GM12878 (cell line): ENCODE measurements at regions not wholly inside any gene's neighbourhood (a gene's known extent, or its start where the extent isn't known, plus 50 kb on each side); places are given as distances from the start of the nearest gene placed in this dataset.

Experiments used
- ATAC-seq: fragments of 200-7000 bp; cut with Tn5 transposase; 3 replicates; pipeline ENCODE4 v1.9.1; 2020; ENCODE audit warnings: mild to moderate bottlenecking, moderate library complexity
- BruUV-seq: library from RNA; stranded (reverse); fragments of 400-500 nt; replicated peaks from 2 replicates; lab custom pipeline; 2021; lab: Mats Ljungman, UMichigan
- CTCF ChIA-PET: fragments of 300-600 bp; sonication (Branson Sonifier 250); formaldehyde crosslinking; extraction: SDS; loops from one replicate; lab custom pipeline; 2021; ENCODE audit warnings: inconsistent platforms; lab: Yijun Ruan, JAX
- POLR2A ChIA-PET: fragments of 350-600 bp; formaldehyde crosslinking; extraction: SDS; loops from one replicate; lab custom pipeline; 2021; ENCODE audit warnings: inconsistent platforms; lab: Charles Lee
- RAD21 ChIA-PET: fragments of 300-600 bp; sonication (Branson Sonifier 250); formaldehyde crosslinking; loops from one replicate; lab custom pipeline; 2023; ENCODE audit warnings: antibody characterized with exemption; ENCODE audit not compliant: unreplicated experiment; lab: Charles Lee
- SMC1A ChIA-PET: fragments of 300-600 bp; sonication (Branson Sonifier 250); formaldehyde crosslinking; loops from one replicate; lab custom pipeline; 2023; ENCODE audit not compliant: unreplicated experiment, uncharacterized antibody; lab: Charles Lee
- DNase-seq: peaks from one replicate; pipeline ENCODE4 v3.0.0-alpha.2; 2011; ENCODE audit warnings: low read depth, low spot score
- FAIRE-seq: peaks from 3 replicates; lab custom pipeline; 2011; peaks lifted over from hg19 to GRCh38; lab: Jason Lieb, UNC
- H2AFZ ChIP-seq: 2 replicates; pipeline ENCODE4 v1.6.0; 2011; ENCODE audit warnings: low read depth, low read length, control low read depth; ENCODE audit not compliant: control insufficient read depth
- H3K27ac ChIP-seq: 2 replicates; pipeline ENCODE4 v1.5.1; 2011; ENCODE audit warnings: control low read depth; ENCODE audit not compliant: control insufficient read depth, insufficient read depth
- H3K27me3 ChIP-seq, 2 experiments: replicated peaks in 1 of 2; 2 replicates each; pipeline versions ENCODE4 v1.6.0 to v1.6.1; 2011; ENCODE audit warnings: low read length in 1 of 2; ENCODE audit not compliant: control insufficient read depth in 2 of 2, insufficient read depth in 2 of 2
- H3K36me3 ChIP-seq, 2 experiments: 2 replicates each; pipeline ENCODE4 v1.5.1; 2011; ENCODE audit warnings: low read length in 1 of 2; ENCODE audit not compliant: control insufficient read depth in 2 of 2, insufficient read depth in 2 of 2
- H3K4me1 ChIP-seq: 2 replicates; pipeline ENCODE4 v1.6.1; 2011; ENCODE audit warnings: mild to moderate bottlenecking, low read length, moderate library complexity, mixed read lengths; ENCODE audit not compliant: control insufficient read depth, insufficient read depth
- H3K4me2 ChIP-seq: 2 replicates; pipeline ENCODE4 v1.6.0; 2011; ENCODE audit warnings: control low read depth; ENCODE audit not compliant: control insufficient read depth, insufficient read depth
- H3K4me3 ChIP-seq: fragments of 200-600 bp; sonication (generic); 2 replicates; pipeline ENCODE4 v1.5.1; 2016
- H3K79me2 ChIP-seq: 2 replicates; pipeline ENCODE4 v1.6.0; 2011; ENCODE audit warnings: low read length; ENCODE audit not compliant: control insufficient read depth, insufficient read depth
- H3K9ac ChIP-seq: 2 replicates; pipeline ENCODE4 v1.8.0; 2011; ENCODE audit warnings: low read length, control low read depth, mixed read lengths; ENCODE audit not compliant: control insufficient read depth, insufficient read depth
- H3K9me3 ChIP-seq: replicated peaks from 3 replicates; pipeline ENCODE4 v1.5.1; 2011; ENCODE audit warnings: mild to moderate bottlenecking, low read length; ENCODE audit not compliant: control insufficient read depth, insufficient read depth
- H4K20me1 ChIP-seq: 2 replicates; pipeline ENCODE4 v1.6.0; 2011; ENCODE audit not compliant: control insufficient read depth, insufficient read depth
- BCL3 ChIP-seq: IDR thresholded peaks from 2 replicates; pipeline ENCODE4 v1.6.1; 2011; ENCODE audit warnings: borderline replicate concordance, low read depth, mild to moderate bottlenecking, moderate library complexity, low read length; ENCODE audit not compliant: insufficient read depth, poor library complexity, severe bottlenecking
- BMI1 ChIP-seq: fragments of 450-650 bp; IDR thresholded peaks from 2 replicates; pipeline ENCODE4 v1.6.1; 2016; ENCODE audit warnings: mild to moderate bottlenecking, moderate library complexity, borderline replicate concordance
- EED ChIP-seq: sonication (generic); IDR thresholded peaks from 2 replicates; pipeline ENCODE4 v1.6.1; 2016; ENCODE audit warnings: antibody characterized with exemption, low read depth
- IKZF2 ChIP-seq, 2 experiments: fragments of 450-650 bp; IDR thresholded peaks; 2 replicates each; pipeline ENCODE4 v1.6.1; 2017; ENCODE audit warnings: mild to moderate bottlenecking in 2 of 2, moderate library complexity in 2 of 2
- NKRF ChIP-seq: fragments of 450-650 bp; conservative IDR thresholded peaks from 2 replicates; pipeline ENCODE4 v1.6.1; 2017; ENCODE audit warnings: mild to moderate bottlenecking, moderate library complexity
- PAX8 ChIP-seq: fragments of 450-650 bp; IDR thresholded peaks from 2 replicates; pipeline ENCODE4 v1.6.1; 2017; ENCODE audit warnings: mild to moderate bottlenecking, moderate library complexity
- PBX3 ChIP-seq: IDR thresholded peaks from 2 replicates; pipeline ENCODE4 v1.6.1; 2011; ENCODE audit warnings: mild to moderate bottlenecking, low read depth, low read length, moderate library complexity; ENCODE audit not compliant: insufficient replicate concordance
- PML ChIP-seq: IDR thresholded peaks from 2 replicates; pipeline ENCODE4 v1.6.1; 2012; ENCODE audit warnings: low read length, inconsistent platforms
- SP1 ChIP-seq: IDR thresholded peaks from one replicate; pipeline ENCODE4 v1.6.1; 2011; ENCODE audit warnings: low read depth, low read length
- SREBF2 ChIP-seq: IDR thresholded peaks from 2 replicates; pipeline ENCODE4 v1.6.1; 2012; ENCODE audit warnings: mild to moderate bottlenecking, low read length
- TARDBP ChIP-seq: IDR thresholded peaks from 2 replicates; pipeline ENCODE4 v1.6.1; 2016; ENCODE audit warnings: borderline replicate concordance
- TCF12 ChIP-seq: IDR thresholded peaks from 2 replicates; pipeline ENCODE4 v1.6.1; 2011; ENCODE audit warnings: low read depth, mild to moderate bottlenecking, low read length
- WRNIP1 ChIP-seq: IDR thresholded peaks from 2 replicates; pipeline ENCODE4 v1.6.1; 2011; ENCODE audit warnings: low read depth, low read length, improper control_type of control experiment, borderline replicate concordance
- YY1 ChIP-seq: IDR thresholded peaks from 2 replicates; pipeline ENCODE4 v1.6.1; 2011; ENCODE audit warnings: low read depth, mild to moderate bottlenecking, low read length
- ZNF207 ChIP-seq: fragments of 450-650 bp; IDR thresholded peaks from 2 replicates; pipeline ENCODE4 v1.6.1; 2014; ENCODE audit warnings: antibody characterized with exemption, mild to moderate bottlenecking, borderline replicate concordance
- ZZZ3 ChIP-seq: IDR thresholded peaks from 2 replicates; pipeline ENCODE4 v1.6.1; 2011; ENCODE audit warnings: low read depth; ENCODE audit not compliant: control insufficient read depth, insufficient read length
- WGBS: methylation state at CpG from one replicate; pipeline ENCODE4 v1.1.6; 2016; ENCODE audit warnings: low lambda C conversion rate; ENCODE audit not compliant: insufficient replicate concordance, insufficient coverage; ENCODE audit errors: missing lambda C conversion rate; 5-methylcytosine and 5-hydroxymethylcytosine counted together
- in situ Hi-C: fragments of 300-500 bp; cut with MboI; formaldehyde crosslinking; loops from 9 replicates; pipeline ENCODE4 v1.14.3; 2018; ENCODE audit warnings: mixed read lengths
- intact Hi-C: fragments of 100-400 bp; cut with micrococcal nuclease; formaldehyde crosslinking; loops from one replicate; pipeline ENCODE4 v1.14.2; 2022; ENCODE audit not compliant: unreplicated experiment

GRCh38 chr3:64381367-64381766 lies 156.1 kb upstream of the PRICKLE2 start (continued):
- TF ChIP-seq NKRF: no peak
- no peak for TF ChIP-seq ZNF207
- TF ChIP-seq YY1: no peak
- TF ChIP-seq, all 136 proteins: peak for 0

GRCh38 chr3:64380546-64380945 lies 155.3 kb upstream of the PRICKLE2 start:
- 0% methylated on average over 1 of the region's 1 CpG for WGBS
- Histone ChIP-seq H3K4me3 (no peak overlapping the region), H3K27me3 (no peaks in the 10 kb centered on the region), H3K27ac (no peak overlapping the region), H3K79me2 (no peaks in the 10 kb centered on the region), H4K20me1 (no peaks in the 10 kb centered on the region), H3K4me1 (no peaks in the 10 kb centered on the region), H2AFZ (no peak overlapping the region), H3K9me3 (no peaks in the 10 kb centered on the region), H3K4me2 (no peak overlapping the region), H3K9ac (no peak overlapping the region), H3K36me3 (no peaks in the 10 kb centered on the region)
- POLR2A ChIA-PET: no interaction called here
- RAD21 ChIA-PET: interaction anchor here (1.0 kb wide), 1 partner anchor 21 kb away, joined by 3 read pairs; no protein-coding TSS in a partner anchor
- SMC1A ChIA-PET: interaction anchor here (1.1 to 4.0 kb wide), 7 partner anchors 9 to 119 kb away, joined by 3 to 19 read pairs (median 4); no protein-coding TSS in a partner anchor
- intact Hi-C loops (no loop called here), in situ Hi-C loops (no loop called here)
- BruUV-seq: no TSS peak
- CTCF ChIA-PET: no interaction called here
- no peak for DNase-seq
- ATAC-seq: no peak
- no peak for FAIRE-seq
- TF ChIP-seq BMI1 (no peak), IKZF2 (IDR thresholded peaks at IDR 0.05) (no peak), SP1 (no peak), TCF12 (no peak), NKRF (no peak), PML (no peak), PBX3 (no peak), PAX8 (no peak), EED (no peak), TARDBP (no peak), ZZZ3 (no peak), SREBF2 (no peak), WRNIP1 (no peak), BCL3 (no peak)
